ENCODE measurements at regions not wholly inside any gene's neighbourhood (a gene's known extent, or its start where the extent isn't known, plus 50 kb on each side); places are given as distances from the start of the nearest gene placed in this dataset.

- TF ChIP-seq CTCF (IDR thresholded peaks at IDR 0.05; ENCODE audit: low read depth, low read length): no peak
- TF ChIP-seq POLR2A (IDR thresholded peaks at IDR 0.05; ENCODE audit: extremely low read depth, insufficient read length): no peak
- TF ChIP-seq MAX (IDR thresholded peaks at IDR 0.05; ENCODE audit: low read depth, low read length): no peak
Observed at GRCh38 chr6:26184367-26184891, 97.2 kb downstream of the HFE start.
